Rectal smooth muscle tissue (tissue), 1 donor: ENCODE measurements at regions not wholly inside any gene's neighbourhood (a gene's known extent, or its start where the extent isn't known, plus 50 kb on each side); places are given as distances from the start of the nearest gene placed in this dataset.

ENCODE experiments used
- H3K27ac ChIP-seq: one replicate; pipeline ENCODE4 v1.7.0; 2013; ENCODE audit warnings: low read depth, low read length, inconsistent platforms
- H3K27me3 ChIP-seq: one replicate; pipeline ENCODE4 v1.7.0; 2013; ENCODE audit warnings: low read length; ENCODE audit not compliant: control insufficient read depth, insufficient read depth
- H3K36me3 ChIP-seq: one replicate; pipeline ENCODE4 v1.7.0; 2013; ENCODE audit warnings: low read length; ENCODE audit not compliant: control insufficient read depth, insufficient read depth
- H3K4me1 ChIP-seq: one replicate; pipeline ENCODE4 v1.7.0; 2013; ENCODE audit warnings: low read length; ENCODE audit not compliant: control insufficient read depth, insufficient read depth
- H3K4me3 ChIP-seq: one replicate; pipeline ENCODE4 v1.7.0; 2013; ENCODE audit warnings: low read length
- H3K9ac ChIP-seq: one replicate; pipeline ENCODE4 v1.7.0; 2013; ENCODE audit warnings: low read length

GRCh38 chr12:19925841-19926240, 442.5 kb upstream of the PDE3A start:
- no peaks in the 10 kb centered on the region for H3K4me1 ChIP-seq
- H3K36me3 ChIP-seq, result no peaks in the 10 kb centered on the region
- no peak overlapping the region for H3K27ac ChIP-seq
- no peak overlapping the region for H3K9ac ChIP-seq
- H3K4me3 ChIP-seq, result no peak overlapping the region
- no peaks in the 10 kb centered on the region for H3K27me3 ChIP-seq

GRCh38 chr12:19926266-19926665, 442.1 kb upstream of the PDE3A start:
- Histone ChIP-seq H3K9ac (no peak overlapping the region), H3K27me3 (no peaks in the 10 kb centered on the region), H3K36me3 (no peaks in the 10 kb centered on the region), H3K4me1 (no peaks in the 10 kb centered on the region), H3K4me3 (no peak overlapping the region), H3K27ac (no peak overlapping the region)

GRCh38 chr12:19927661-19928060, 440.7 kb upstream of the PDE3A start:
- Histone ChIP-seq H3K9ac (no peak overlapping the region), H3K4me3 (no peak overlapping the region)

GRCh38 chr12:19932413-19932812, 435.9 kb upstream of the PDE3A start:
- no peak overlapping the region for H3K4me3 ChIP-seq
- no peaks in the 10 kb centered on the region for H3K36me3 ChIP-seq
- H3K9ac ChIP-seq, result no peak overlapping the region
- H3K27me3 ChIP-seq, result no peaks in the 10 kb centered on the region
- H3K27ac ChIP-seq, result no peak overlapping the region
- H3K4me1 ChIP-seq, result no peaks in the 10 kb centered on the region

More at GRCh38 chr12:19927661-19928060, 440.7 kb upstream of the PDE3A start:
- Histone ChIP-seq H3K4me1 (no peaks in the 10 kb centered on the region), H3K27me3 (no peaks in the 10 kb centered on the region), H3K27ac (no peak overlapping the region), H3K36me3 (no peaks in the 10 kb centered on the region)

GRCh38 chr12:19933924-19934323, 434.4 kb upstream of the PDE3A start:
- no peak overlapping the region for H3K4me3 ChIP-seq
- H3K27ac ChIP-seq, result no peak overlapping the region
- no peaks in the 10 kb centered on the region for H3K4me1 ChIP-seq
- no peak overlapping the region for H3K9ac ChIP-seq
- H3K36me3 ChIP-seq, result no peaks in the 10 kb centered on the region
- H3K27me3 ChIP-seq, result no peaks in the 10 kb centered on the region

- no peaks in the 10 kb centered on the region for H3K27me3 ChIP-seq
- H3K9ac ChIP-seq, result no peak overlapping the region
- no peak overlapping the region for H3K4me3 ChIP-seq
- no peaks in the 10 kb centered on the region for H3K4me1 ChIP-seq
- no peaks in the 10 kb centered on the region for H3K36me3 ChIP-seq
- H3K27ac ChIP-seq, result no peak overlapping the region
Measured at GRCh38 chr12:19937161-19937560, 431.2 kb upstream of the PDE3A start.

GRCh38 chr12:19938031-19938430, 430.3 kb upstream of the PDE3A start:
- Histone ChIP-seq H3K9ac (no peak overlapping the region), H3K4me3 (no peak overlapping the region), H3K27me3 (no peaks in the 10 kb centered on the region), H3K27ac (no peak overlapping the region), H3K36me3 (no peaks in the 10 kb centered on the region), H3K4me1 (no peaks in the 10 kb centered on the region)

GRCh38 chr12:19938491-19938890, 429.8 kb upstream of the PDE3A start:
- no peaks in the 10 kb centered on the region for H3K4me1 ChIP-seq
- no peak overlapping the region for H3K4me3 ChIP-seq
- no peaks in the 10 kb centered on the region for H3K27me3 ChIP-seq
- no peak overlapping the region for H3K27ac ChIP-seq
- no peak overlapping the region for H3K9ac ChIP-seq
- H3K36me3 ChIP-seq, result no peaks in the 10 kb centered on the region

- Histone ChIP-seq H3K36me3 (no peaks in the 10 kb centered on the region), H3K27ac (no peak overlapping the region), H3K4me1 (no peaks in the 10 kb centered on the region), H3K9ac (no peak overlapping the region), H3K4me3 (no peak overlapping the region), H3K27me3 (no peaks in the 10 kb centered on the region)
Measured at GRCh38 chr12:19940267-19940666, 428.1 kb upstream of the PDE3A start.

- H3K4me3 ChIP-seq, result no peak overlapping the region
- no peak overlapping the region for H3K9ac ChIP-seq
- no peaks in the 10 kb centered on the region for H3K36me3 ChIP-seq
- no peak overlapping the region for H3K27ac ChIP-seq
- no peaks in the 10 kb centered on the region for H3K4me1 ChIP-seq
- no peaks in the 10 kb centered on the region for H3K27me3 ChIP-seq
Measured at GRCh38 chr12:19941096-19941495, 427.2 kb upstream of the PDE3A start.

GRCh38 chr12:19945559-19946435, 422.5 kb upstream of the PDE3A start:
- H3K4me1 ChIP-seq, result no peaks in the 10 kb centered on the region
- no peak overlapping the region for H3K4me3 ChIP-seq
- H3K9ac ChIP-seq, result no peak overlapping the region
- no peaks in the 10 kb centered on the region for H3K36me3 ChIP-seq
- no peak overlapping the region for H3K27ac ChIP-seq
- no peaks in the 10 kb centered on the region for H3K27me3 ChIP-seq

- Histone ChIP-seq H3K27me3 (no peaks in the 10 kb centered on the region), H3K36me3 (no peaks in the 10 kb centered on the region), H3K4me1 (no peaks in the 10 kb centered on the region), H3K9ac (no peak overlapping the region), H3K4me3 (no peak overlapping the region), H3K27ac (no peak overlapping the region)
Measured at GRCh38 chr12:19946550-19946949, 421.8 kb upstream of the PDE3A start.

- Histone ChIP-seq H3K9ac (no peak overlapping the region), H3K4me1 (no peaks in the 10 kb centered on the region), H3K4me3 (no peak overlapping the region), H3K27me3 (no peaks in the 10 kb centered on the region), H3K36me3 (no peaks in the 10 kb centered on the region), H3K27ac (no peak overlapping the region)
Measured at GRCh38 chr12:19947344-19947743, 421.0 kb upstream of the PDE3A start.
